Nephron progenitor cell (in vitro differentiated cells): ENCODE measurements at regions not wholly inside any gene's neighbourhood (a gene's known extent, or its start where the extent isn't known, plus 50 kb on each side); places are given as distances from the start of the nearest gene placed in this dataset.

Experiments
- DNase-seq: peaks from one replicate; pipeline ENCODE4 v3.0.0; 2021
- H3K27ac Mint-ChIP-seq: 2 replicates; pipeline ENCODE4 v1.8.0; 2021; ENCODE audit warnings: mild to moderate bottlenecking, moderate library complexity, mixed read lengths
- H3K27me3 Mint-ChIP-seq: 2 replicates; pipeline ENCODE4 v1.8.0; 2021; ENCODE audit warnings: mild to moderate bottlenecking, low read depth, mixed read lengths; ENCODE audit not compliant: poor library complexity
- H3K36me3 Mint-ChIP-seq: 2 replicates; pipeline ENCODE4 v1.8.0; 2021; ENCODE audit warnings: low read depth, mixed read lengths
- H3K4me1 Mint-ChIP-seq: 2 replicates; pipeline ENCODE4 v1.8.0; 2021; ENCODE audit warnings: mixed read lengths
- H3K4me3 Mint-ChIP-seq: 2 replicates; pipeline ENCODE4 v1.8.0; 2021; ENCODE audit warnings: mild to moderate bottlenecking, moderate library complexity, mixed read lengths
- H3K9me3 Mint-ChIP-seq: 2 replicates; pipeline ENCODE4 v1.8.0; 2021; ENCODE audit warnings: mild to moderate bottlenecking, moderate library complexity, mixed read lengths
- CTCF ChIP-seq: fragments of 200-600 bp; sonication (generic); IDR thresholded peaks from 2 replicates; pipeline ENCODE4 v1.5.0; 2021; ENCODE audit warnings: antibody characterized with exemption

- H3K36me3 Mint-ChIP-seq = peaks cover 3% of the 10 kb centered on the region
- DNase-seq = no peak
- H3K4me1 Mint-ChIP-seq = no peaks in the 10 kb centered on the region
- no peak overlapping the region for H3K27ac Mint-ChIP-seq
- H3K27me3 Mint-ChIP-seq = no peaks in the 10 kb centered on the region
- H3K9me3 Mint-ChIP-seq = peaks cover 8% of the 10 kb centered on the region
- TF ChIP-seq CTCF = no peak
- no peak overlapping the region for H3K4me3 Mint-ChIP-seq
These were observed 1657.5 kb downstream of the SLITRK1 start for GRCh38 chr13:82224806-82225205.

GRCh38 chr13:82221621-82222020, 1660.7 kb downstream of the SLITRK1 start:
- no peak for DNase-seq
- no peaks in the 10 kb centered on the region for H3K36me3 Mint-ChIP-seq
- no peak overlapping the region for H3K27ac Mint-ChIP-seq
- no peaks in the 10 kb centered on the region for H3K4me1 Mint-ChIP-seq
- no peaks in the 10 kb centered on the region for H3K27me3 Mint-ChIP-seq
- H3K9me3 Mint-ChIP-seq = no peaks in the 10 kb centered on the region
- H3K4me3 Mint-ChIP-seq = no peak overlapping the region
- TF ChIP-seq CTCF = no peak

DNA sequence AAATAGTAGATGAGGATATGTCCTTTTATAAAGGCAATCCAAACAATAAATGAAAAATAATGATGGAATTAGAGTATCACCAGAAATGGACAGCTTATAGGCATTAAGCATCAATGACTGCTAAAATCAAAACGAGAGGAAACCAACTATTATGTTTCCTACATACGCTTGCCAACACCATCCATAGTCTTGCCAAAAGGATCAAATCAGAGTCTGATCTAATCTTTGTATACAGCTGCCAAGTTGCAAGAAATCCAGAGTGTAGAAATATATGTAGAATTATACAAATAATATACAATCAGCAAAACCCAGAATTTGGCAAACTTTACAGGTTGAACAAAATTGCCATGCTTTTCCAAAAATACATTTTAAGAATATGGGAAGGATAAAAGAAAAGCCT, 1661.6 kb downstream of the SLITRK1 start:
- no peak for DNase-seq
- no peaks in the 10 kb centered on the region for H3K9me3 Mint-ChIP-seq
- no peak overlapping the region for H3K4me3 Mint-ChIP-seq
- H3K36me3 Mint-ChIP-seq = no peaks in the 10 kb centered on the region
- H3K27me3 Mint-ChIP-seq = no peaks in the 10 kb centered on the region
- no peak for TF ChIP-seq CTCF
- H3K4me1 Mint-ChIP-seq = no peaks in the 10 kb centered on the region
- no peak overlapping the region for H3K27ac Mint-ChIP-seq

DNA sequence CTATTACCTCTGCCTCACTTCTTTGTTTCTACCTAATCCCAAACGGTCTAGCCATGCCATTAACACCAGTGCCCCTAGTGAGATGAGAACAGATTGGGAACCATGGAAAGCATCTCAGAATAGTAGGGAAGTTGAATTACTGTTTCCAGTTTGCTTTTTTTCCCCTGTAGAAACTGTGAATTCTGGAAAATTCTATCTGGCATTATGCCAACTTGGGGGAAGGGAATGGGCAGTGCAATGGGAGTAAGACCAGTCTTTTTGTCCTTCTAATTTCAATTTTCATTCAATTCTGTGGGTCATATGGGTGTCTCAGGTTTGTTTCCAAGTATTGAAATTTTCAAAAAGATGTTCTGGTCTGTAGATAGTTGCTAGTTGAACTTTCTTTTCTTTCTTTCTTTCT, 1666.1 kb downstream of the SLITRK1 start:
- peaks cover 23% of the 10 kb centered on the region for H3K9me3 Mint-ChIP-seq
- no peaks in the 10 kb centered on the region for H3K36me3 Mint-ChIP-seq
- H3K27me3 Mint-ChIP-seq = peaks cover 5% of the 10 kb centered on the region
- no peak for TF ChIP-seq CTCF
- no peak overlapping the region for H3K27ac Mint-ChIP-seq
- no peak overlapping the region for H3K4me3 Mint-ChIP-seq
- H3K4me1 Mint-ChIP-seq = no peaks in the 10 kb centered on the region
- no peak for DNase-seq

DNA sequence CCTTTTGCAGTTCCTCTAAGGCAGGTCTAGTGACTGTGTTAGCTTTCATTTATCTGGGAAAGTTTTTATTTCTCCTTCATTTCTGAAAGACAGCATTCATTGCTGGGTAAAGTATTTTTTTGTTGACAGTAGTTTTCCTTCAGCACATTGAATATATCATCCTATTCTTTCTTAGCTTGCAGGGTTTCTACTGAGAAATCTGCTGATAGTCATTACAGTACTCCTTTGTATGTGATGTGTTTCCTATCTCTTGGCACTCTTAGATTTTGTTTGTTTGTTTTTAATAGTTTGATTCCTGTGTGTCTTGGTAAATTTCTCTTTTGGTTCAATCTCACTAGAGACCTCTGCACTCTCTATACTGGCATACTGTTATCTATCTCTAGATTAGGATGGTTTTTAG, 1667.9 kb downstream of the SLITRK1 start:
- Mint-ChIP-seq H3K4me1 (no peaks in the 10 kb centered on the region), H3K27ac (no peak overlapping the region), H3K27me3 (peaks cover 5% of the 10 kb centered on the region), H3K4me3 (no peak overlapping the region), H3K36me3 (no peaks in the 10 kb centered on the region), H3K9me3 (peaks cover 23% of the 10 kb centered on the region)
- no peak for TF ChIP-seq CTCF
- DNase-seq = no peak

GRCh38 chr13:82206241-82206640, 1676.0 kb downstream of the SLITRK1 start:
- H3K9me3 Mint-ChIP-seq = no peaks in the 10 kb centered on the region
- no peak for TF ChIP-seq CTCF
- DNase-seq = no peak
- H3K36me3 Mint-ChIP-seq = no peaks in the 10 kb centered on the region
- H3K4me1 Mint-ChIP-seq = no peaks in the 10 kb centered on the region
- no peak overlapping the region for H3K27ac Mint-ChIP-seq
- peaks cover 3% of the 10 kb centered on the region for H3K27me3 Mint-ChIP-seq
- no peak overlapping the region for H3K4me3 Mint-ChIP-seq
